HepG2 (cell line): ENCODE measurements at regions not wholly inside any gene's neighbourhood (a gene's known extent, or its start where the extent isn't known, plus 50 kb on each side); places are given as distances from the start of the nearest gene placed in this dataset.

Experiments used
- ATAC-seq: fragments of 200-7000 bp; cut with Tn5 transposase; 3 replicates; pipeline ENCODE4 v1.9.1; 2020; ENCODE audit warnings: mild to moderate bottlenecking, moderate library complexity
- BruUV-seq: library from RNA; stranded (reverse); fragments of 400-500 nt; replicated peaks from 2 replicates; lab custom pipeline; 2021; lab: Mats Ljungman, UMichigan
- CTCF ChIA-PET: fragments of 300-600 bp; formaldehyde crosslinking; extraction: SDS; loops from one replicate; lab custom pipeline; 2021; ENCODE audit warnings: low total read pairs, inconsistent platforms, low intra/inter-chr PET ratio; lab: Yijun Ruan, JAX
- POLR2A ChIA-PET: fragments of 350-600 bp; sonication (Branson Sonifier 250); formaldehyde crosslinking; loops from one replicate; lab custom pipeline; 2020; ENCODE audit warnings: antibody characterized with exemption, inconsistent platforms; lab: Yijun Ruan, JAX
- DNase-seq: peaks from one replicate; pipeline ENCODE4 v3.0.0-alpha.2; 2015; ENCODE audit warnings: low spot score
- FAIRE-seq: peaks from 3 replicates; lab custom pipeline; 2011; peaks lifted over from hg19 to GRCh38; lab: Jason Lieb, UNC
- H2AFZ ChIP-seq: one replicate; pipeline ENCODE4 v1.6.1; 2011; ENCODE audit warnings: low read length, inconsistent platforms
- H3K27ac ChIP-seq: fragments of 300-600 bp; 3 replicates; pipeline ENCODE4 v1.8.0; 2011; ENCODE audit warnings: mixed run types, mild to moderate bottlenecking, mixed read lengths, low read length, inconsistent platforms; ENCODE audit not compliant: insufficient read depth; ENCODE audit errors: extremely low read length
- H3K27me3 ChIP-seq, 2 experiments: fragments of 200-600 bp in 1 of 2; 2 replicates in 1 of 2; 3 replicates in 1 of 2; pipeline versions ENCODE4 v1.6.0 to v1.8.0; 2011; ENCODE audit warnings: low read length in 2 of 2, mild to moderate bottlenecking in 2 of 2, moderate library complexity in 2 of 2, inconsistent platforms in 1 of 2; ENCODE audit not compliant: insufficient read depth in 2 of 2, control insufficient read depth in 1 of 2
- H3K36me3 ChIP-seq, 2 experiments: fragments of 200-600 bp in 1 of 2; replicated peaks in 1 of 2; 2 replicates in 1 of 2; 3 replicates in 1 of 2; pipeline versions ENCODE4 v1.5.1 to v1.8.0; 2011; ENCODE audit warnings: low read length in 2 of 2, inconsistent platforms in 1 of 2; ENCODE audit not compliant: insufficient read depth in 2 of 2, control insufficient read depth in 1 of 2
- H3K4me1 ChIP-seq: 2 replicates; pipeline ENCODE4 v1.5.1; 2012; ENCODE audit warnings: low read length, inconsistent platforms; ENCODE audit not compliant: insufficient read depth
- H3K4me2 ChIP-seq: 2 replicates; pipeline ENCODE4 v1.6.0; 2011; ENCODE audit warnings: low read depth, low read length, inconsistent platforms
- H3K4me3 ChIP-seq, 3 experiments: fragments of 200-600 bp in 1 of 3; sonication (generic), shearing (Covaris generic) in 1 of 3; replicated peaks in 1 of 3; 2 replicates each; pipeline ENCODE4 v1.5.1; 2011 to 2016; ENCODE audit warnings: low read length in 3 of 3, inconsistent platforms in 2 of 3, low read depth in 2 of 3, mild to moderate bottlenecking in 2 of 3, control low read depth in 1 of 3, mixed read lengths in 1 of 3; ENCODE audit not compliant: insufficient read depth in 1 of 3
- H3K79me2 ChIP-seq: one replicate; pipeline ENCODE4 v1.6.1; 2011; ENCODE audit warnings: low read length, inconsistent platforms; ENCODE audit not compliant: insufficient read depth
- H3K9ac ChIP-seq: 2 replicates; pipeline ENCODE4 v1.6.0; 2011; ENCODE audit warnings: mild to moderate bottlenecking, low read depth, low read length, inconsistent platforms; ENCODE audit not compliant: insufficient read depth
- H3K9me3 ChIP-seq: 2 replicates; pipeline ENCODE4 v1.5.1; 2012; ENCODE audit warnings: mild to moderate bottlenecking, low read length
- H4K20me1 ChIP-seq: 2 replicates; pipeline ENCODE4 v1.6.0; 2011; ENCODE audit warnings: inconsistent platforms, mild to moderate bottlenecking, low read length, moderate library complexity; ENCODE audit not compliant: insufficient read depth
- CEBPB ChIP-seq: IDR thresholded peaks from 2 replicates; pipeline ENCODE4 v1.6.1; 2011; ENCODE audit warnings: low read depth, low read length, improper control_type of control experiment, borderline replicate concordance
- DR1 ChIP-seq: sonication (generic); formaldehyde crosslinking; IDR thresholded peaks from 2 replicates; pipeline ENCODE4 v1.8.0; 2021; ENCODE audit warnings: mild to moderate bottlenecking, missing genetic modification reagents, inconsistent platforms
- RFX5 ChIP-seq: IDR thresholded peaks from 2 replicates; pipeline ENCODE4 v1.6.1; 2011; ENCODE audit warnings: low read depth, low read length, improper control_type of control experiment
- THAP9 ChIP-seq: sonication (generic); formaldehyde crosslinking; IDR thresholded peaks from 2 replicates; pipeline ENCODE4; 2020; ENCODE audit warnings: missing genetic modification reagents, mild to moderate bottlenecking, borderline replicate concordance
- TSC22D2 ChIP-seq: sonication (generic); formaldehyde crosslinking; IDR thresholded peaks from 2 replicates; pipeline ENCODE4 v1.5.1; 2020; ENCODE audit warnings: missing genetic modification reagents, mild to moderate bottlenecking, borderline replicate concordance
- ZNF326 ChIP-seq: sonication (generic); formaldehyde crosslinking; IDR thresholded peaks from 2 replicates; pipeline ENCODE4 v1.4.0; 2020; ENCODE audit warnings: missing genetic modification reagents, borderline replicate concordance
- ZNF468 ChIP-seq: sonication (generic); formaldehyde crosslinking; IDR thresholded peaks from 2 replicates; pipeline ENCODE4 v1.8.0; 2022; ENCODE audit warnings: mild to moderate bottlenecking, moderate library complexity, missing genetic modification reagents
- WGBS: methylation state at CpG from one replicate; pipeline ENCODE4 v1.1.6; 2017; ENCODE audit warnings: low lambda C conversion rate; 5-methylcytosine and 5-hydroxymethylcytosine counted together
- in situ Hi-C: cut with HindIII; loops from 2 replicates; pipeline ENCODE4 v1.10.0; 2017; ENCODE audit warnings: low pct_unique_long_range_greater_than_20kb; ENCODE audit not compliant: extremely low pct_ligation_motif_present
- intact Hi-C: fragments of 100-400 bp; cut with micrococcal nuclease; formaldehyde crosslinking; loops from one replicate; pipeline ENCODE4 v1.10.0; 2022; ENCODE audit not compliant: unreplicated experiment

GRCh38 chr6:4625557-4625956 lies 150.6 kb upstream of the CDYL start:
- no peak overlapping the region for H3K27ac ChIP-seq
- POLR2A ChIA-PET, result no interaction called here
- intact Hi-C loops, result no loop called here

More at GRCh38 chr6:4625557-4625956, 150.6 kb upstream of the CDYL start:
- Histone ChIP-seq H3K4me1 (no peaks in the 10 kb centered on the region), H3K79me2 (no peaks in the 10 kb centered on the region), H3K4me3 (no peak overlapping the region), H3K9ac (no peak overlapping the region), H2AFZ (no peak overlapping the region), H3K36me3 (no peaks in the 10 kb centered on the region), H3K27me3 (peaks cover 0 to 14% of the 10 kb centered on the region in 2 experiments; a peak in 3 of 5 replicates), H3K9me3 (peaks cover 16% of the 10 kb centered on the region), H3K4me2 (no peak overlapping the region), H4K20me1 (no peaks in the 10 kb centered on the region)
- TF ChIP-seq RFX5 (no peak), THAP9 (no peak), ZNF326 (no peak), ZNF468 (no peak), CEBPB (peak; percentile 85), DR1 (no peak), TSC22D2 (CRISPR knock-in tag) (no peak)
- BruUV-seq, result no TSS peak
- 25% methylated on average over 6 of the region's 6 CpGs for WGBS
- DNase-seq, result no peak
- FAIRE-seq, result no peak
- ATAC-seq, result no peak
- in situ Hi-C loops, result no loop called here
- CTCF ChIA-PET, result no interaction called here
